Endothelial cell of umbilical vein (primary cell): ENCODE measurements at regions not wholly inside any gene's neighbourhood (a gene's known extent, or its start where the extent isn't known, plus 50 kb on each side); places are given as distances from the start of the nearest gene placed in this dataset.

Experiments
- EZH2 ChIP-seq: IDR thresholded peaks from 2 replicates; pipeline ENCODE4 v1.6.1; 2012; ENCODE audit warnings: borderline replicate concordance, low read depth, mild to moderate bottlenecking, moderate library complexity, low read length, inconsistent platforms; ENCODE audit not compliant: severe bottlenecking
- FOS ChIP-seq: IDR thresholded peaks from 2 replicates; pipeline ENCODE4 v1.6.1; 2011; ENCODE audit warnings: mild to moderate bottlenecking, low read length, moderate library complexity, borderline replicate concordance; ENCODE audit not compliant: insufficient read depth
- JUN ChIP-seq: IDR thresholded peaks from 2 replicates; pipeline ENCODE4 v1.6.1; 2011; ENCODE audit warnings: borderline replicate concordance, low read depth; ENCODE audit not compliant: insufficient read length, insufficient read depth
- POLR2A ChIP-seq: IDR thresholded peaks from 2 replicates; pipeline ENCODE4 v1.6.1; 2012; ENCODE audit warnings: low read depth, mild to moderate bottlenecking, control low read depth, low read length
- POLR2AphosphoS5 ChIP-seq: IDR thresholded peaks from 2 replicates; pipeline ENCODE4 v1.6.1; 2012; ENCODE audit warnings: low read depth, mild to moderate bottlenecking, control low read depth, low read length, moderate library complexity; ENCODE audit not compliant: insufficient read depth
- TF ChIP-seq, protein P1 (sequence below), 2 donors: IDR thresholded peaks; 1 replicate in 1 of 2; 2 replicates in 1 of 2; pipeline ENCODE4 v1.5.1; 2011; ENCODE audit warnings: low read length in 2 of 2, mild to moderate bottlenecking in 2 of 2, moderate library complexity in 2 of 2, control low read depth in 1 of 2, inconsistent platforms in 1 of 2, low read depth in 1 of 2; ENCODE audit not compliant: insufficient read depth in 1 of 2; ENCODE audit errors: extremely low read depth in 1 of 2

DNA sequence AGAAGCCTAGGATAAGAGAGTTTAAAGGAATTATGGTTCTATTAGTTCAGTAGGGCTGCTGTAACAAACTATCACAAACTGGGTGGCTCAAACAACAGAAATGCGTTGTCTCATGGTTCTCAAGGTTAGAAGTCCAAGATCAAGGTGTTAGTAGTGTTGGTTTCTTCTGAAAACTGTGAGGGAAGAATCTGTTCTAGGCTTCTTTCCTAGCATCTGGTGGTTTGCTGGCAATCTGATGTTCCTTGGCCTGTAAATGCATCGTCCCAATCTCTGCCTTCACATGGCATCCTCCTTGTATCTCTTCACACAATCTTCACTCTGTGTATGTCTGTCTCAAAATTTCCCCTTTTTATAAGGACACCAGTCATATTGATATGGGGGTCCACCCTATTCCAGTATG is 76.3 kb downstream of the MDH1 start:
- TF ChIP-seq, protein P1, sequence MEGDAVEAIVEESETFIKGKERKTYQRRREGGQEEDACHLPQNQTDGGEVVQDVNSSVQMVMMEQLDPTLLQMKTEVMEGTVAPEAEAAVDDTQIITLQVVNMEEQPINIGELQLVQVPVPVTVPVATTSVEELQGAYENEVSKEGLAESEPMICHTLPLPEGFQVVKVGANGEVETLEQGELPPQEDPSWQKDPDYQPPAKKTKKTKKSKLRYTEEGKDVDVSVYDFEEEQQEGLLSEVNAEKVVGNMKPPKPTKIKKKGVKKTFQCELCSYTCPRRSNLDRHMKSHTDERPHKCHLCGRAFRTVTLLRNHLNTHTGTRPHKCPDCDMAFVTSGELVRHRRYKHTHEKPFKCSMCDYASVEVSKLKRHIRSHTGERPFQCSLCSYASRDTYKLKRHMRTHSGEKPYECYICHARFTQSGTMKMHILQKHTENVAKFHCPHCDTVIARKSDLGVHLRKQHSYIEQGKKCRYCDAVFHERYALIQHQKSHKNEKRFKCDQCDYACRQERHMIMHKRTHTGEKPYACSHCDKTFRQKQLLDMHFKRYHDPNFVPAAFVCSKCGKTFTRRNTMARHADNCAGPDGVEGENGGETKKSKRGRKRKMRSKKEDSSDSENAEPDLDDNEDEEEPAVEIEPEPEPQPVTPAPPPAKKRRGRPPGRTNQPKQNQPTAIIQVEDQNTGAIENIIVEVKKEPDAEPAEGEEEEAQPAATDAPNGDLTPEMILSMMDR (IDR thresholded peaks at IDR 0.05; ENCODE audit: extremely low read depth in 1 of 2, insufficient read depth in 1 of 2, low read depth in 1 of 2, low read length in 2 of 2): no peak
- no peak for TF ChIP-seq POLR2A
- no peak for TF ChIP-seq FOS
- no peak for TF ChIP-seq JUN
- no peak for TF ChIP-seq POLR2AphosphoS5
- no peak for TF ChIP-seq EZH2
